ENCODE measurements at regions not wholly inside any gene's neighbourhood (a gene's known extent, or its start where the extent isn't known, plus 50 kb on each side); places are given as distances from the start of the nearest gene placed in this dataset.

- DNase-seq, result no peak
Observed at GRCh38 chrX:38992441-38993096, 191.3 kb downstream of the MID1IP1 start.

- DNase-seq, result no peak
Observed at GRCh38 chrX:38993500-38993899, 192.2 kb downstream of the MID1IP1 start.

- no peak for DNase-seq
Observed at GRCh38 chrX:38999099-38999498, 197.8 kb downstream of the MID1IP1 start.

- no peak for DNase-seq
Observed at GRCh38 chrX:38999967-39000745, 198.9 kb downstream of the MID1IP1 start.

GRCh38 chrX:39000802-39001201 is 199.5 kb downstream of the MID1IP1 start:
- DNase-seq, result no peak

- no peak for DNase-seq
Observed at GRCh38 chrX:39002466-39002865, 201.2 kb downstream of the MID1IP1 start.

- no peak for DNase-seq
Observed at GRCh38 chrX:39008549-39008948, 207.3 kb downstream of the MID1IP1 start.

GRCh38 chrX:39011454-39012221 is 210.4 kb downstream of the MID1IP1 start:
- DNase-seq, result no peak

GRCh38 chrX:39012621-39013111 is 211.4 kb downstream of the MID1IP1 start:
- no peak for DNase-seq

- DNase-seq, result no peak
Observed at GRCh38 chrX:39016556-39016955, 215.3 kb downstream of the MID1IP1 start.

GRCh38 chrX:39017077-39017476 is 215.8 kb downstream of the MID1IP1 start:
- no peak for DNase-seq

GRCh38 chrX:39017716-39018115 is 216.5 kb downstream of the MID1IP1 start:
- no peak for DNase-seq

GRCh38 chrX:39018541-39018940 is 217.3 kb downstream of the MID1IP1 start:
- DNase-seq, result no peak

- DNase-seq, result no peak
Observed at GRCh38 chrX:39019056-39019455, 217.8 kb downstream of the MID1IP1 start.

- no peak for DNase-seq
Observed at GRCh38 chrX:39020051-39020669, 218.9 kb downstream of the MID1IP1 start.

- no peak for DNase-seq
Observed at GRCh38 chrX:39022106-39022505, 220.8 kb downstream of the MID1IP1 start.

GRCh38 chrX:39029221-39029620 is 228.0 kb downstream of the MID1IP1 start:
- DNase-seq, result no peak

- DNase-seq, result no peak
Observed at GRCh38 chrX:39030636-39031035, 229.4 kb downstream of the MID1IP1 start.

- DNase-seq, result no peak
Observed at GRCh38 chrX:39039890-39040289, 238.6 kb downstream of the MID1IP1 start.

- DNase-seq, result no peak
Observed at GRCh38 chrX:39043838-39044550, 242.7 kb downstream of the MID1IP1 start.

- DNase-seq, result no peak
Observed at GRCh38 chrX:39047174-39047573, 245.9 kb downstream of the MID1IP1 start.

GRCh38 chrX:39049975-39050374 is 248.7 kb downstream of the MID1IP1 start:
- no peak for DNase-seq

Data from CD4-positive, alpha-beta T cell treated with Interleukin-10 for 1 hour (primary cell).